ENCODE measurements at regions not wholly inside any gene's neighbourhood (a gene's known extent, or its start where the extent isn't known, plus 50 kb on each side); places are given as distances from the start of the nearest gene placed in this dataset.

GRCh38 chr13:109698779-109699178, 87.6 kb downstream of the IRS2 start:
- peak; percentile 89 for ATAC-seq
- TF ChIP-seq, protein P1, sequence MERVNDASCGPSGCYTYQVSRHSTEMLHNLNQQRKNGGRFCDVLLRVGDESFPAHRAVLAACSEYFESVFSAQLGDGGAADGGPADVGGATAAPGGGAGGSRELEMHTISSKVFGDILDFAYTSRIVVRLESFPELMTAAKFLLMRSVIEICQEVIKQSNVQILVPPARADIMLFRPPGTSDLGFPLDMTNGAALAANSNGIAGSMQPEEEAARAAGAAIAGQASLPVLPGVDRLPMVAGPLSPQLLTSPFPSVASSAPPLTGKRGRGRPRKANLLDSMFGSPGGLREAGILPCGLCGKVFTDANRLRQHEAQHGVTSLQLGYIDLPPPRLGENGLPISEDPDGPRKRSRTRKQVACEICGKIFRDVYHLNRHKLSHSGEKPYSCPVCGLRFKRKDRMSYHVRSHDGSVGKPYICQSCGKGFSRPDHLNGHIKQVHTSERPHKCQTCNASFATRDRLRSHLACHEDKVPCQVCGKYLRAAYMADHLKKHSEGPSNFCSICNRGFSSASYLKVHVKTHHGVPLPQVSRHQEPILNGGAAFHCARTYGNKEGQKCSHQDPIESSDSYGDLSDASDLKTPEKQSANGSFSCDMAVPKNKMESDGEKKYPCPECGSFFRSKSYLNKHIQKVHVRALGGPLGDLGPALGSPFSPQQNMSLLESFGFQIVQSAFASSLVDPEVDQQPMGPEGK (CRISPR knock-in tag; IDR thresholded peaks at IDR 0.05; ENCODE audit: borderline replicate concordance) = peak; percentile 87
- no peak for TF ChIP-seq ESRRG (CRISPR knock-in tag; IDR thresholded peaks at IDR 0.05)
- no peak for TF ChIP-seq ZFP3 (CRISPR knock-in tag; IDR thresholded peaks at IDR 0.05)
- no peak for TF ChIP-seq GLIS3 (CRISPR knock-in tag; IDR thresholded peaks at IDR 0.05)
- TF ChIP-seq ISL1 (CRISPR knock-in tag; IDR thresholded peaks at IDR 0.05) = peak; percentile 52; the same call in 1 of the 2 replicates
- TF ChIP-seq, protein P2, sequence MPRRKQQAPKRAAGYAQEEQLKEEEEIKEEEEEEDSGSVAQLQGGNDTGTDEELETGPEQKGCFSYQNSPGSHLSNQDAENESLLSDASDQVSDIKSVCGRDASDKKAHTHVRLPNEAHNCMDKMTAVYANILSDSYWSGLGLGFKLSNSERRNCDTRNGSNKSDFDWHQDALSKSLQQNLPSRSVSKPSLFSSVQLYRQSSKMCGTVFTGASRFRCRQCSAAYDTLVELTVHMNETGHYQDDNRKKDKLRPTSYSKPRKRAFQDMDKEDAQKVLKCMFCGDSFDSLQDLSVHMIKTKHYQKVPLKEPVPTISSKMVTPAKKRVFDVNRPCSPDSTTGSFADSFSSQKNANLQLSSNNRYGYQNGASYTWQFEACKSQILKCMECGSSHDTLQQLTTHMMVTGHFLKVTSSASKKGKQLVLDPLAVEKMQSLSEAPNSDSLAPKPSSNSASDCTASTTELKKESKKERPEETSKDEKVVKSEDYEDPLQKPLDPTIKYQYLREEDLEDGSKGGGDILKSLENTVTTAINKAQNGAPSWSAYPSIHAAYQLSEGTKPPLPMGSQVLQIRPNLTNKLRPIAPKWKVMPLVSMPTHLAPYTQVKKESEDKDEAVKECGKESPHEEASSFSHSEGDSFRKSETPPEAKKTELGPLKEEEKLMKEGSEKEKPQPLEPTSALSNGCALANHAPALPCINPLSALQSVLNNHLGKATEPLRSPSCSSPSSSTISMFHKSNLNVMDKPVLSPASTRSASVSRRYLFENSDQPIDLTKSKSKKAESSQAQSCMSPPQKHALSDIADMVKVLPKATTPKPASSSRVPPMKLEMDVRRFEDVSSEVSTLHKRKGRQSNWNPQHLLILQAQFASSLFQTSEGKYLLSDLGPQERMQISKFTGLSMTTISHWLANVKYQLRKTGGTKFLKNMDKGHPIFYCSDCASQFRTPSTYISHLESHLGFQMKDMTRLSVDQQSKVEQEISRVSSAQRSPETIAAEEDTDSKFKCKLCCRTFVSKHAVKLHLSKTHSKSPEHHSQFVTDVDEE (CRISPR knock-in tag; IDR thresholded peaks at IDR 0.05) = no peak
- TF ChIP-seq, protein P3, sequence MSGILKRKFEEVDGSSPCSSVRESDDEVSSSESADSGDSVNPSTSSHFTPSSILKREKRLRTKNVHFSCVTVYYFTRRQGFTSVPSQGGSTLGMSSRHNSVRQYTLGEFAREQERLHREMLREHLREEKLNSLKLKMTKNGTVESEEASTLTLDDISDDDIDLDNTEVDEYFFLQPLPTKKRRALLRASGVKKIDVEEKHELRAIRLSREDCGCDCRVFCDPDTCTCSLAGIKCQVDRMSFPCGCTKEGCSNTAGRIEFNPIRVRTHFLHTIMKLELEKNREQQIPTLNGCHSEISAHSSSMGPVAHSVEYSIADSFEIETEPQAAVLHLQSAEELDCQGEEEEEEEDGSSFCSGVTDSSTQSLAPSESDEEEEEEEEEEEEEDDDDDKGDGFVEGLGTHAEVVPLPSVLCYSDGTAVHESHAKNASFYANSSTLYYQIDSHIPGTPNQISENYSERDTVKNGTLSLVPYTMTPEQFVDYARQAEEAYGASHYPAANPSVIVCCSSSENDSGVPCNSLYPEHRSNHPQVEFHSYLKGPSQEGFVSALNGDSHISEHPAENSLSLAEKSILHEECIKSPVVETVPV (CRISPR knock-in tag; IDR thresholded peaks at IDR 0.05) = no peak
- TF ChIP-seq TCF4 (CRISPR knock-in tag; IDR thresholded peaks at IDR 0.05; ENCODE audit: borderline replicate concordance) = no peak
- no peak for TF ChIP-seq CSDC2 (CRISPR knock-in tag; IDR thresholded peaks at IDR 0.05)
- TF ChIP-seq TOX (CRISPR knock-in tag; IDR thresholded peaks at IDR 0.05; ENCODE audit: borderline replicate concordance) = peak; percentile 97
- peak; percentile 86 for TF ChIP-seq RARB (CRISPR knock-in tag; IDR thresholded peaks at IDR 0.05)
- no peak for TF ChIP-seq ZNF8 (CRISPR knock-in tag; IDR thresholded peaks at IDR 0.05)
- no peak for TF ChIP-seq SNAI2 (CRISPR knock-in tag; IDR thresholded peaks at IDR 0.05)
- TF ChIP-seq ARNTL (CRISPR knock-in tag; IDR thresholded peaks at IDR 0.05; ENCODE audit: borderline replicate concordance, low read depth) = no peak
- TF ChIP-seq ZNF70 (CRISPR knock-in tag; IDR thresholded peaks at IDR 0.05) = no peak
- no peak for TF ChIP-seq BACH2 (CRISPR knock-in tag; IDR thresholded peaks at IDR 0.05; ENCODE audit: borderline replicate concordance)
- peak; percentile 56; the same call in 1 of the 2 replicates for TF ChIP-seq ZC3H10 (CRISPR knock-in tag; IDR thresholded peaks at IDR 0.05)
- TF ChIP-seq CREB5 (CRISPR knock-in tag; IDR thresholded peaks at IDR 0.05; ENCODE audit: low read depth) = no peak
- no peak for TF ChIP-seq PPARA (CRISPR knock-in tag; IDR thresholded peaks at IDR 0.05; ENCODE audit: borderline replicate concordance)

GRCh38 chr13:109697936-109698335, 88.4 kb downstream of the IRS2 start:
- TF ChIP-seq, protein P1 (CRISPR knock-in tag; IDR thresholded peaks at IDR 0.05; ENCODE audit: borderline replicate concordance) = no peak
- peak; percentile 5; the same call in 1 of the 3 replicates for ATAC-seq

- no peak for ATAC-seq
- TF ChIP-seq PPARA (CRISPR knock-in tag; IDR thresholded peaks at IDR 0.05; ENCODE audit: borderline replicate concordance) (no peak), TOX (CRISPR knock-in tag; IDR thresholded peaks at IDR 0.05; ENCODE audit: borderline replicate concordance) (no peak), ZNF565 (CRISPR knock-in tag; conservative IDR thresholded peaks at IDR 0.05; ENCODE audit: low read depth) (no peak), OSR1 (CRISPR knock-in tag; IDR thresholded peaks at IDR 0.05) (no peak), ISL1 (CRISPR knock-in tag; IDR thresholded peaks at IDR 0.05) (no peak), ZFP3 (CRISPR knock-in tag; IDR thresholded peaks at IDR 0.05) (no peak), RARB (CRISPR knock-in tag; IDR thresholded peaks at IDR 0.05) (no peak), SNAI2 (CRISPR knock-in tag; IDR thresholded peaks at IDR 0.05) (no peak), GLIS3 (CRISPR knock-in tag; IDR thresholded peaks at IDR 0.05) (no peak), CREB5 (CRISPR knock-in tag; IDR thresholded peaks at IDR 0.05; ENCODE audit: low read depth) (no peak), BACH2 (CRISPR knock-in tag; IDR thresholded peaks at IDR 0.05; ENCODE audit: borderline replicate concordance) (no peak), ZC3H10 (CRISPR knock-in tag; IDR thresholded peaks at IDR 0.05) (no peak)
- TF ChIP-seq, protein P3 (CRISPR knock-in tag; IDR thresholded peaks at IDR 0.05) = no peak
Measured at GRCh38 chr13:109695402-109696190, 90.8 kb downstream of the IRS2 start.
